Gastrocnemius medialis (tissue), 4 donors: ENCODE measurements at regions not wholly inside any gene's neighbourhood (a gene's known extent, or its start where the extent isn't known, plus 50 kb on each side); places are given as distances from the start of the nearest gene placed in this dataset.

Experiments
- ATAC-seq, 2 donors: fragments of 150-250 bp; one replicate each; pipeline ENCODE4 v1.9.1; 2016
- DNase-seq, 2 donors: peaks; one replicate each; pipeline ENCODE4 v3.0.0-alpha.2; 2019
- H3K27ac ChIP-seq, 4 donors: fragments of 200-600 bp; sonication (generic); 1 replicate in 1 of 4; 2 replicates in 3 of 4; pipeline ENCODE4 v1.5.1; 2016 to 2018; ENCODE audit warnings: mild to moderate bottlenecking in 2 of 4, moderate library complexity in 1 of 4
- H3K27me3 ChIP-seq, 3 donors: fragments of 200-600 bp; sonication (generic) in 2 of 3; 1 replicate in 1 of 3; 2 replicates in 2 of 3; pipeline versions ENCODE4 v1.5.1 to v1.6.0; 2016 to 2019; ENCODE audit warnings: mild to moderate bottlenecking in 1 of 3, moderate library complexity in 1 of 3
- H3K36me3 ChIP-seq, 2 donors: fragments of 200-600 bp; sonication (generic) in 1 of 2; one replicate each; pipeline ENCODE4 v1.5.1; 2017 to 2018
- H3K4me1 ChIP-seq, 2 donors: fragments of 200-600 bp; sonication (generic) in 1 of 2; one replicate each; pipeline ENCODE4 v1.5.1; 2016 to 2017; ENCODE audit warnings: mild to moderate bottlenecking in 2 of 2
- H3K4me3 ChIP-seq, 4 donors: fragments of 200-600 bp; sonication (generic) in 3 of 4; 1 replicate in 1 of 4; 2 replicates in 3 of 4; pipeline ENCODE4 v1.5.1; 2016 to 2019; ENCODE audit warnings: mild to moderate bottlenecking in 2 of 4
- H3K9me3 ChIP-seq, 3 donors: fragments of 200-600 bp; sonication (generic) in 2 of 3; 1 replicate in 1 of 3; 2 replicates in 2 of 3; pipeline ENCODE4 v1.5.1; 2016 to 2019
- CTCF ChIP-seq, 5 experiments: fragments of 450-650 bp in 3 of 5; fragments of 200-600 bp in 2 of 5; sonication (generic) in 2 of 5; IDR thresholded peaks in 4 of 5; conservative IDR thresholded peaks in 1 of 5; 1 replicate in 4 of 5; 2 replicates in 1 of 5; pipeline ENCODE4 v1.5.1; 2016 to 2019; ENCODE audit warnings: antibody characterized with exemption in 5 of 5, mild to moderate bottlenecking in 3 of 5, moderate library complexity in 3 of 5
- POLR2A ChIP-seq, 2 donors: fragments of 450-650 bp; IDR thresholded peaks; one replicate each; pipeline ENCODE4 v1.6.1; 2017; ENCODE audit warnings: antibody characterized with exemption in 2 of 2, mild to moderate bottlenecking in 2 of 2, moderate library complexity in 2 of 2
- in situ Hi-C, 4 donors: fragments of 200-750 bp; cut with MboI; loops; one replicate each; pipeline versions ENCODE4 v1.15.0 to v1.8.0; 2017; ENCODE audit warnings: low sequenced_read_pairs in 4 of 4
- intact Hi-C: fragments of 100-400 bp; cut with DNase I; formaldehyde crosslinking; loops from one replicate; pipeline ENCODE4 v1.15.1; 2023; ENCODE audit warnings: low total_unique reads

DNA sequence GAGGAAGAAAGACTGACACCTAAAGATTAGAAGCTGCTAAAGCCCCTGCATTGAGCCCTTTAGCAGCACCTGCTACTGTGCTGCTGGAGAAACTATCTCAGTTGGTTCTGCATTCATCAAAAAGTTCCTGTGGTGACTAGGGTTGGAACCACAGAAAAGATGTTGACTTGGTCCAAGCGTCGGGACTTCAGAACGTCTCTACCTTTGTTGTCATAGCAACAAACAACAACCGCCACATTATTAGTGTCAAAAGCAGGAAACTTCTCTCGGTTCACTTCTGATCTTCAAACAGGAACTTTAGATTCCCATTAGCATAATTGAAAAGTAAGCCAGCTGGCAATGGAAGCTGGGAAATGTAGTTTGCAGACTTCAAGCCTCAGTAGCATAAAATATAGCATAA lies 368.0 kb downstream of the SEC23A start:
- H3K27me3 ChIP-seq = no peaks in the 10 kb centered on the region
- DNase-seq (no peak), ATAC-seq (no peak)
- in situ Hi-C loops = loop anchor here in 1 of 4 donors (25.0 kb wide), 1 partner anchor 277 kb away; no protein-coding TSS in a partner anchor
- no peak overlapping the region for H3K4me3 ChIP-seq
- TF ChIP-seq CTCF (IDR thresholded peaks at IDR 0.05 in 4 of 5, conservative IDR thresholded peaks at IDR 0.05 in 1 of 5) = no peak
- TF ChIP-seq POLR2A (IDR thresholded peaks at IDR 0.05) = no peak
- H3K4me1 ChIP-seq = no peaks in the 10 kb centered on the region
- H3K36me3 ChIP-seq = no peaks in the 10 kb centered on the region
- intact Hi-C loops = no loop called here
- H3K9me3 ChIP-seq = no peaks in the 10 kb centered on the region
- H3K27ac ChIP-seq = no peak overlapping the region

DNA sequence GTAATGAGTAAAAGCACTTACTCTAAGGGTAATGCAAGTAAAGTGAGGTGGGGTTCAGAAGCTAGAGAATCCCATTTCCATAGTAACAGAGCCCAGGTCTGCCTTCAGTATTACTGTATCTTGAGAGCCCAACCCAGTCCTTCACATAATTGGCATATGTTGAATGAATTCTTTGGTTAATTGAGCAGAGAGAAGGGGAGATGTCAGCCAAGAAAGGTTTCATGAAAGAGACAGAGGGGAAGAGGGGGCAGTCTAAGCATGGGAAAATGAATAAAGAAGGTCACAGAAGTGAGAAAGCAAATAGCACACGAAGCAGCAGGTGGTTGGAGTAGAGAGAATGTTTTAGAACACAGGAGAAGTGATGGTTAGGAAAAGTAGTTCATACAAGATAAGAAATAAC lies 371.1 kb downstream of the SEC23A start:
- Histone ChIP-seq H3K9me3 (no peaks in the 10 kb centered on the region), H3K4me1 (no peaks in the 10 kb centered on the region), H3K4me3 (no peak overlapping the region), H3K36me3 (no peaks in the 10 kb centered on the region), H3K27ac (no peak overlapping the region), H3K27me3 (no peaks in the 10 kb centered on the region)
- TF ChIP-seq CTCF (IDR thresholded peaks at IDR 0.05 in 4 of 5, conservative IDR thresholded peaks at IDR 0.05 in 1 of 5) (no peak), POLR2A (IDR thresholded peaks at IDR 0.05) (no peak)
- DNase-seq = no peak
- in situ Hi-C loops (loop anchor here in 1 of 4 donors (25.0 kb wide), 1 partner anchor 280 kb away; no protein-coding TSS in a partner anchor), intact Hi-C loops (no loop called here)
- no peak for ATAC-seq

- in situ Hi-C loops (loop anchor here in 1 of 4 donors (25.0 kb wide), 1 partner anchor 282 kb away; no protein-coding TSS in a partner anchor), intact Hi-C loops (no loop called here)
- Histone ChIP-seq H3K36me3 (no peaks in the 10 kb centered on the region), H3K27me3 (no peaks in the 10 kb centered on the region), H3K4me1 (no peaks in the 10 kb centered on the region), H3K9me3 (no peaks in the 10 kb centered on the region), H3K27ac (no peak overlapping the region), H3K4me3 (no peak overlapping the region)
- DNase-seq = no peak
- TF ChIP-seq POLR2A (IDR thresholded peaks at IDR 0.05) (no peak), CTCF (IDR thresholded peaks at IDR 0.05 in 4 of 5, conservative IDR thresholded peaks at IDR 0.05 in 1 of 5) (no peak)
- ATAC-seq = no peak
Observed at GRCh38 chr14:38730420-38730819, 372.6 kb downstream of the SEC23A start.

DNA sequence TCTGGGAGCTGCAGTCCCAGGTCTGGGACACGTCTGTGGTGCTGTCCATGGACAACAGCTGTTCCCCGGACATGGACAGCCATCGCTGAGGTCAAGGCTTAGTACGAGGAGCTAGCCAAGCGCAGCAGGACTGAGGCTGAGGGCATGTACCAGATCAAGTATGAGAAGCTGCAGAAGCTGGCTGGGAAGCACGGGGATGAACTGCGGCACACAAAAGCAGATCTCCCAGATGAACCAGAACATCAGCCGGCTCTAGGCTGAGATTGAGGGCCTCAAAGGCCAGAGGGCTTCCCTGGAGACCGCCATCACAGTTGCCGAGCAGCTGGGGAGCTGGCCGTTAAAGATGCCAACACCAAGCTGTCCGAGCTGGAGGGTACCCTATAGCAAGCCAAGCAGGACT lies 375.3 kb downstream of the SEC23A start:
- Histone ChIP-seq H3K27ac (no peak overlapping the region), H3K9me3 (no peaks in the 10 kb centered on the region), H3K36me3 (no peaks in the 10 kb centered on the region), H3K4me3 (no peak overlapping the region), H3K27me3 (no peaks in the 10 kb centered on the region), H3K4me1 (no peaks in the 10 kb centered on the region)
- in situ Hi-C loops (loop anchor here in 3 of 4 donors (10.0 to 25.0 kb wide), 3 partner anchors 137 to 287 kb away; no protein-coding TSS in a partner anchor), intact Hi-C loops (no loop called here)
- no peak for DNase-seq
- ATAC-seq = no peak
- no peak for TF ChIP-seq POLR2A (IDR thresholded peaks at IDR 0.05)
- TF ChIP-seq CTCF (IDR thresholded peaks at IDR 0.05 in 4 of 5, conservative IDR thresholded peaks at IDR 0.05 in 1 of 5) = no peak

DNA sequence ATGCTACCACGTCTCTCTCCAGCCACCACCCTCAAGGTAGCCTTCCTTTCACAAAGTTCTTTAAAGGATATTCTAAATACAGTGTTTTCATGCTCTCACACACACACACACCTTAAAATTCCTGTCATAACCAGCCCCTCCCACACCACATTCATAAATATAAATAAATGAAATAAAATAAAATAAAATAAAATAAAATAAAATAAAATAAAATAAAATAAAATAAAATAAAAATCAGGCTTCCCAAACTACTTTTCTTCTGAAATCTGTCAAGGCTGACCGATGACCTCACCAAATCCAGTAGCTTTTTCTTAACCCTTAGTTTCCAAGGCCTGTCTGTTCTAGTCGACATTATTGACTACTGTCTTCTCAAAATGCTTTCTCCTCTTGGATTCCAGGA lies 378.4 kb downstream of the SEC23A start:
- intact Hi-C loops = loop anchor here (5.0 kb wide), 1 partner anchor 293 kb away; no protein-coding TSS in a partner anchor
- Histone ChIP-seq H3K36me3 (no peaks in the 10 kb centered on the region), H3K4me3 (no peak overlapping the region), H3K4me1 (no peaks in the 10 kb centered on the region), H3K27me3 (no peaks in the 10 kb centered on the region), H3K9me3 (no peaks in the 10 kb centered on the region), H3K27ac (no peak overlapping the region)
- TF ChIP-seq POLR2A (IDR thresholded peaks at IDR 0.05) (no peak), CTCF (IDR thresholded peaks at IDR 0.05 in 4 of 5, conservative IDR thresholded peaks at IDR 0.05 in 1 of 5) (no peak)
- ATAC-seq = no peak
- DNase-seq = no peak
- in situ Hi-C loops = loop anchor here (5.0 to 25.0 kb wide), 5 partner anchors 138 to 290 kb away; no protein-coding TSS in a partner anchor
